Glomerular visceral epithelial cell (primary cell): ENCODE measurements at regions not wholly inside any gene's neighbourhood (a gene's known extent, or its start where the extent isn't known, plus 50 kb on each side); places are given as distances from the start of the nearest gene placed in this dataset.

ENCODE experiments used
- DNase-seq: peaks from one replicate; pipeline ENCODE4 v3.0.0-alpha.2; 2016; ENCODE audit errors: extremely low spot score

DNA sequence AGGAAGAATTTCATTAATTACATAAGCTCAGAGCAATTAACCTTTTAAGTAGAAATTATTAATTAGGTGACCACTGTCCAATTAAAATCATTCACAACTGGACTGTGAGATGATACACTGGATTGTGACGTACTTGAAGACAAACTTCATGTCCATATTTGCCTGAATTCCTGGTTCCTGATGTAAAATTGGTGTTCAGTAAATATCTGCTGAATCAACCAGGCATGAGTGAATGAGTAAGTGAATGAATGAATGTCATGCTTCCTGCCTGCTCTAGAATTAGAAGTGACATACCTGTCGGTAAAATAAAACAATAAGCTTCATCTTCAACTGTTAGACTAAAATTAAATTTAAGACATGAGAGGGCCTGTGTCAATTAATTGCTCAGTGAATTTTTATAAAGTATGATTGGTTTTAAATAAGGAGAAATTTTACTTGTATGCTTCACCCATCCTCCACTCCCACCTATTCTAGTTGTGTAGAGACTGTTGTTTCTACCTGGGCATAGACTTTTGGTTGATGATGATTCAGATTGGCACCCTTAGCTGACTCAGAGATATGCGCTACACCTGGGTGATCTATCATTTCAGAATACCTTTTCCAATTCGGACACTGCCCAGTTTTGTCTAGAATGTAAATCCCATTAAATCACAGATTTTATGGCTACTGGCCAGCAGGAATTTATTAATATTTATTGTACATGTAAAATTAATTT, 56.9 kb upstream of the PTGS2 start:
- no peak for DNase-seq

DNA sequence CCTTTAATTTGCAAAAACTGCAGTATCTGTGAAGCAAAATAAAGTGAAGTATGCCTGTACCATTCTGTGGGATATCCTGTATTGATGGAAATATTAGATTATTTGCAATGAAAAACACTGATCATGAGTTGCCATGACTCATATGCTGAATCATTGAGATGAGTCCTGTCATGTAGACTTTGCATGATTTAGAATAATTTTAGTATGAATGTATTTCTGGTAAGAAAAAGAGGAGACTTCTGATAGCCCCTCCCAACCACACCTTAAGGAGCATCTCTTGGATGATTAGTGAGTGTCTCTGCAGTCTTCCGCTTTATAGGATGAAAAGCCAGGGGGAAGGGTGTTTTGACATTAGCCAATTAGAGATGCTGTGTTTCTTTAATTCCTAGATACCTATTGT, 55.2 kb upstream of the PTGS2 start:
- DNase-seq, result no peak

DNA sequence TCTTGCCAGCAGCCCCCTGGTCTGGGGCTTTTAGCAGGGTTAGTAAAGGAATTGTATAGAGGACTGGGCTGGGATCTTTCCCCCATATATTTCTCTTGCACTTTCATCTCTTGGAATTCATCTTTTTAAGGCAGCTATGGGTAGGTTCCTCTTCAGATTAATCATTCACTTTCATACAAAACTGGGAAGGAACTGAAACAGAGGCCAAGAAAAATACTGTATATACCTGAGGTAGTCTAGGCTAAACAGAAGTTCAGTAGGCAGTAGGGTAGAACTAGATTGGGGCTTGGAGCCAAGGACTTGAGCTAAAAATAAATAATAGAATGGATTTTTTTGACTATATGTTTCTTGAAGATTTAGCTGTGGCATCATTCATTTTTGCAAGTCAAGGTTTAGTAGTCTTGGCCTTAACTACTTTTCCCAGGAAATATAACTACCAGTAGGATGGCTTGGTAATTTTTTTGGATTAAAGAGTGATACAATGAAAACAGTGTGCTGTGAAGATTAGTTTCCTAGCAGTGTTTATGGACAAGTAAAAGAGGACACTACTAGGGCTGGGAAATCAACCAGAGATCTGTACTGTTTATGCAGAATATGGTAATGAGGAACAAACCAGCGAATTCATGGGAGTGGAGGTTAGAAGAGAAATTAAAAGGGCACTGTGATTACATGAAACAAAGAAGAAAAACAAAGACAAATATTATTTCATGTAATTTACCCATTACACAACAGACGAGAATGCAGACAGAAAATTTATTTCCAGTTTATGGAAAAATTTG, 50.9 kb upstream of the PTGS2 start:
- DNase-seq, result no peak
